ENCODE measurements at regions not wholly inside any gene's neighbourhood (a gene's known extent, or its start where the extent isn't known, plus 50 kb on each side); places are given as distances from the start of the nearest gene placed in this dataset.
"Not testable (repeated sequence)": the region's sequence is repeated elsewhere in the genome, so short reads cannot be mapped to it uniquely, and the experiment has no call there.

- TF ChIP-seq, protein P1, sequence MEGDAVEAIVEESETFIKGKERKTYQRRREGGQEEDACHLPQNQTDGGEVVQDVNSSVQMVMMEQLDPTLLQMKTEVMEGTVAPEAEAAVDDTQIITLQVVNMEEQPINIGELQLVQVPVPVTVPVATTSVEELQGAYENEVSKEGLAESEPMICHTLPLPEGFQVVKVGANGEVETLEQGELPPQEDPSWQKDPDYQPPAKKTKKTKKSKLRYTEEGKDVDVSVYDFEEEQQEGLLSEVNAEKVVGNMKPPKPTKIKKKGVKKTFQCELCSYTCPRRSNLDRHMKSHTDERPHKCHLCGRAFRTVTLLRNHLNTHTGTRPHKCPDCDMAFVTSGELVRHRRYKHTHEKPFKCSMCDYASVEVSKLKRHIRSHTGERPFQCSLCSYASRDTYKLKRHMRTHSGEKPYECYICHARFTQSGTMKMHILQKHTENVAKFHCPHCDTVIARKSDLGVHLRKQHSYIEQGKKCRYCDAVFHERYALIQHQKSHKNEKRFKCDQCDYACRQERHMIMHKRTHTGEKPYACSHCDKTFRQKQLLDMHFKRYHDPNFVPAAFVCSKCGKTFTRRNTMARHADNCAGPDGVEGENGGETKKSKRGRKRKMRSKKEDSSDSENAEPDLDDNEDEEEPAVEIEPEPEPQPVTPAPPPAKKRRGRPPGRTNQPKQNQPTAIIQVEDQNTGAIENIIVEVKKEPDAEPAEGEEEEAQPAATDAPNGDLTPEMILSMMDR (IDR thresholded peaks at IDR 0.05; ENCODE audit: borderline replicate concordance), result no peak
- intact Hi-C loops (cut with micrococcal nuclease), result no loop called here
- Histone ChIP-seq H3K4me3 (no peak overlapping the region), H3K27ac (replicated peaks) (no peak overlapping the region), H3K9me3 (replicated peaks) (no peaks in the 10 kb centered on the region), H3K4me1 (no peaks in the 10 kb centered on the region), H3K36me3 (no peaks in the 10 kb centered on the region), H3K27me3 (ENCODE audit: low read depth) (no peaks in the 10 kb centered on the region)
- DNase-seq, result no peak
These were observed 375.2 kb upstream of the EPHA3 start for GRCh38 chr3:88732186-88732585.

GRCh38 chr3:88742106-88742505, 365.3 kb upstream of the EPHA3 start:
- intact Hi-C loops (cut with micrococcal nuclease), result no loop called here
- no peaks in the 10 kb centered on the region for H3K9me3 ChIP-seq (replicated peaks)
- TF ChIP-seq, protein P1 (IDR thresholded peaks at IDR 0.05; ENCODE audit: borderline replicate concordance), result no peak
- H3K27me3 ChIP-seq (ENCODE audit: low read depth), result no peaks in the 10 kb centered on the region
- no peak overlapping the region for H3K27ac ChIP-seq (replicated peaks)
- no peak overlapping the region for H3K4me3 ChIP-seq
- H3K4me1 ChIP-seq, result no peaks in the 10 kb centered on the region
- H3K36me3 ChIP-seq, result no peaks in the 10 kb centered on the region
- no peak for DNase-seq

- H3K4me1 ChIP-seq, result no peaks in the 10 kb centered on the region
- H3K9me3 ChIP-seq (replicated peaks), result peaks cover 1% of the 10 kb centered on the region
- H3K36me3 ChIP-seq, result no peaks in the 10 kb centered on the region
- no peak overlapping the region for H3K27ac ChIP-seq (replicated peaks)
- DNase-seq, result no peak
- intact Hi-C loops (cut with micrococcal nuclease), result no loop called here
- H3K27me3 ChIP-seq (ENCODE audit: low read depth), result no peaks in the 10 kb centered on the region
- H3K4me3 ChIP-seq, result no peak overlapping the region
- TF ChIP-seq, protein P1 (IDR thresholded peaks at IDR 0.05; ENCODE audit: borderline replicate concordance), result no peak
These were observed 364.5 kb upstream of the EPHA3 start for GRCh38 chr3:88742674-88743507.

DNA sequence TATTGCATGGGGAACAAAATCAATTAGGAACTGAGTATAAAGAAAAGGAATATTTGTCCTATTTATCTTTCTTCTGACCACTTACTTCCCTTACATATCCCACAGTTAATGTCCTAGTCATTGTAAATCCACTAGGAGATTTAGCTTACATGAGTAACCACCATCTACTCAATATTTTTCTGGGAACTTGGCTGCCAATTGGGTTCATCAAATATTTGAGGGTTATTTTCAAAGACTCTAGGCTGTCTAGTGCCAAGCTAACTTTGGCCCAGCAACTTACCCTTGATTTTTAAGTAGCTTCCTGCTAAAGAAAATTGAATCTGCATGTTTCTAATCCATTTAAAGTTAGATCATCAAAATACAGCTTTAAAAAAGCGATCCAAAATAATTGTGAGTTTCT, 362.5 kb upstream of the EPHA3 start:
- H3K4me1 ChIP-seq, result no peaks in the 10 kb centered on the region
- intact Hi-C loops (cut with micrococcal nuclease), result no loop called here
- TF ChIP-seq, protein P1 (IDR thresholded peaks at IDR 0.05; ENCODE audit: borderline replicate concordance), result no peak

DNA sequence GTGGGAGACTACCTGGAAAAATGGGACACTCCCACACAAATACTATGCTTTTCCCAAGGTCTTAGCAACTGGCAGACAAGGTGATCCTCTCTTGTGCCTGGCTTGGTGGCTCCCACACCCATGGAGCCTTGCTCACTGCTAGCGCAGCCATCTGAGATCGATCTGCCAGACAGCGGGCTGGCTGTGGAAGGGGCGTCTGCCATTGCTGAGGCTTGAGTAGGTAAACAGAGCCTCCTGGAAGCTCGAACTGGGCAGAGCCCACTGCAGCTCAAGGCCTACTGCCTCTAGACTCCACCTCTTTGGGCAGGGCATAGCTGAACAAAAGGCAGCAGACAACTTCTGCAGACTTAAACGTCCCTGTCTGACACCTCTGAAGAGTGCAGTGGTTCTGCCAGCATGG, 360.3 kb upstream of the EPHA3 start:
- H3K9me3 ChIP-seq (replicated peaks); H3K4me3 ChIP-seq; H3K27ac ChIP-seq (replicated peaks); H3K36me3 ChIP-seq; H3K4me1 ChIP-seq; intact Hi-C loops (cut with micrococcal nuclease); DNase-seq; H3K27me3 ChIP-seq (ENCODE audit: low read depth): not testable (repeated sequence)

More for the DNA sequence above, 362.5 kb upstream of the EPHA3 start:
- peaks cover 6% of the 10 kb centered on the region for H3K9me3 ChIP-seq (replicated peaks)
- no peaks in the 10 kb centered on the region for H3K27me3 ChIP-seq (ENCODE audit: low read depth)
- no peak for DNase-seq
- H3K36me3 ChIP-seq, result no peaks in the 10 kb centered on the region
- H3K27ac ChIP-seq (replicated peaks), result no peak overlapping the region
- H3K4me3 ChIP-seq, result no peak overlapping the region

- TF ChIP-seq, protein P1 (IDR thresholded peaks at IDR 0.05; ENCODE audit: borderline replicate concordance), result no peak
- intact Hi-C loops (cut with micrococcal nuclease), result no loop called here
- H3K9me3 ChIP-seq (replicated peaks), result peaks cover 24% of the 10 kb centered on the region
These were observed 348.7 kb upstream of the EPHA3 start for GRCh38 chr3:88758676-88759075.

More at GRCh38 chr3:88758676-88759075, 348.7 kb upstream of the EPHA3 start:
- Histone ChIP-seq H3K27me3 (ENCODE audit: low read depth) (no peaks in the 10 kb centered on the region), H3K27ac (replicated peaks) (no peak overlapping the region), H3K36me3 (no peaks in the 10 kb centered on the region), H3K4me1 (no peaks in the 10 kb centered on the region), H3K4me3 (no peak overlapping the region)
- no peak for DNase-seq
